Activated CD8-positive, alpha-beta T cell treated with anti-CD3 and anti-CD28 coated beads for 36 hours (primary cell): ENCODE measurements at regions not wholly inside any gene's neighbourhood (a gene's known extent, or its start where the extent isn't known, plus 50 kb on each side); places are given as distances from the start of the nearest gene placed in this dataset.

Experiments used
- ATAC-seq: fragments of 200-7000 bp; cut with Tn5 transposase; one replicate; pipeline ENCODE4 v1.10.0; 2021; ENCODE audit warnings: mild to moderate bottlenecking, moderate library complexity
- CTCF ChIA-PET: fragments of 350-600 bp; sonication (Branson Sonifier 250); formaldehyde crosslinking; loops from one replicate; lab custom pipeline; 2021; ENCODE audit warnings: antibody characterized with exemption; lab: Charles Lee
- POLR2A ChIA-PET: fragments of 350-600 bp; sonication (Branson Sonifier 250); formaldehyde crosslinking; loops from one replicate; lab custom pipeline; 2021; ENCODE audit warnings: antibody characterized with exemption; lab: Charles Lee
- DNase-seq: peaks from one replicate; pipeline ENCODE4 v3.0.0-alpha.2; 2020
- H3K27ac Mint-ChIP-seq: one replicate; pipeline ENCODE4 v1.8.0; 2021; ENCODE audit warnings: mild to moderate bottlenecking, mixed read lengths
- H3K27me3 Mint-ChIP-seq: one replicate; pipeline ENCODE4 v1.8.0; 2021; ENCODE audit warnings: mixed read lengths
- H3K36me3 Mint-ChIP-seq: one replicate; pipeline ENCODE4 v1.8.0; 2021; ENCODE audit warnings: low read depth, mixed read lengths
- H3K4me1 Mint-ChIP-seq: one replicate; pipeline ENCODE4 v1.8.0; 2021; ENCODE audit warnings: low read depth, mixed read lengths
- H3K4me3 Mint-ChIP-seq: one replicate; pipeline ENCODE4 v1.8.0; 2021; ENCODE audit warnings: mild to moderate bottlenecking, moderate library complexity, mixed read lengths
- H3K9me3 Mint-ChIP-seq: one replicate; pipeline ENCODE4 v1.8.0; 2021; ENCODE audit warnings: mixed read lengths
- intact Hi-C: fragments of 100-400 bp; cut with micrococcal nuclease; formaldehyde crosslinking; loops from one replicate; pipeline ENCODE4 v1.10.0; 2022
- TF ChIP-seq, protein P1 (sequence below): fragments of 200-600 bp; IDR thresholded peaks from one replicate; pipeline ENCODE4 v1.8.0; 2022; ENCODE audit warnings: antibody characterized with exemption, mild to moderate bottlenecking

DNA sequence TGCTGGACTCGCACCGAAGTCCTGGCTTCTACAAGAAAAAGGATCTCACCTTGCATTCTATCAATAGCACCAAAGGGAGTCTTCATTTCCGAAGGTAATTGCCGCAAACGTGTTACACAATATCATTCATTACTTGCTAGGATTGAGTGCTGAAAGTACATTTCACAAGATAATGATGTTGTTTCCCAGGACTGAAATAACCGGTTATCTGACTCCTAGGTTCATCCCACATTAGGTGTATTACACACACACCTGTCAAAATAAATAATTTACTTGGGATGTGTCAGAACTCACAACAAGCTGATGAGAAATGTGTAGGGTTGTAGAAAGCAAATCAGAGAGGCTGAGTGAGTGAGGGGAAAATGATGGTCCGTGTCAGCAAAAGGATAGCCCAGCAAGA lies 219.4 kb upstream of the RHOBTB1 start:
- no peaks in the 10 kb centered on the region for H3K4me1 Mint-ChIP-seq
- peaks cover 2% of the 10 kb centered on the region for H3K9me3 Mint-ChIP-seq
- intact Hi-C loops = no loop called here
- no peak overlapping the region for H3K27ac Mint-ChIP-seq
- H3K4me3 Mint-ChIP-seq = no peak overlapping the region
- no peaks in the 10 kb centered on the region for H3K36me3 Mint-ChIP-seq
- ChIA-PET CTCF (no interaction called here), POLR2A (no interaction called here)
- DNase-seq (no peak), ATAC-seq (no peak)
- TF ChIP-seq, protein P1, sequence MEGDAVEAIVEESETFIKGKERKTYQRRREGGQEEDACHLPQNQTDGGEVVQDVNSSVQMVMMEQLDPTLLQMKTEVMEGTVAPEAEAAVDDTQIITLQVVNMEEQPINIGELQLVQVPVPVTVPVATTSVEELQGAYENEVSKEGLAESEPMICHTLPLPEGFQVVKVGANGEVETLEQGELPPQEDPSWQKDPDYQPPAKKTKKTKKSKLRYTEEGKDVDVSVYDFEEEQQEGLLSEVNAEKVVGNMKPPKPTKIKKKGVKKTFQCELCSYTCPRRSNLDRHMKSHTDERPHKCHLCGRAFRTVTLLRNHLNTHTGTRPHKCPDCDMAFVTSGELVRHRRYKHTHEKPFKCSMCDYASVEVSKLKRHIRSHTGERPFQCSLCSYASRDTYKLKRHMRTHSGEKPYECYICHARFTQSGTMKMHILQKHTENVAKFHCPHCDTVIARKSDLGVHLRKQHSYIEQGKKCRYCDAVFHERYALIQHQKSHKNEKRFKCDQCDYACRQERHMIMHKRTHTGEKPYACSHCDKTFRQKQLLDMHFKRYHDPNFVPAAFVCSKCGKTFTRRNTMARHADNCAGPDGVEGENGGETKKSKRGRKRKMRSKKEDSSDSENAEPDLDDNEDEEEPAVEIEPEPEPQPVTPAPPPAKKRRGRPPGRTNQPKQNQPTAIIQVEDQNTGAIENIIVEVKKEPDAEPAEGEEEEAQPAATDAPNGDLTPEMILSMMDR = no peak
- H3K27me3 Mint-ChIP-seq = no peaks in the 10 kb centered on the region

DNA sequence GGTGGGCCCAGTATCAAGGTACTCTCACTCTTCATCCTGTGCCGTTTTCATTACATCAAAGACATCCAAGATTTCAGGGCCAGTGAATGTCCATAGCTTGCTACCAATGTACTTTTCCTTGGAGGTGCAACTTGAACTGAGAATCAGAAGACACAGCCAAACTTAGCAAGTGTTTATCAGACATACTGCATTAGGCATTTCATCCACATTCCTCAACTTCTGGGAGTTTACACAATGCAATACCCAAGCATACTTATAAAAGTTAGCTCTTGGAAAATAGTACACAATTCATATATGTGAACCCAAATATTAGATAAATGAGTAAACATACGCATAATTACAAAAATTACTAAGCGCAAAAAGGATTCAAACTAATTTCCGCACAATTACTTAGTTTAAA lies 216.3 kb upstream of the RHOBTB1 start:
- H3K36me3 Mint-ChIP-seq = no peaks in the 10 kb centered on the region
- no peak overlapping the region for H3K4me3 Mint-ChIP-seq
- TF ChIP-seq, protein P1 = no peak
- no peaks in the 10 kb centered on the region for H3K4me1 Mint-ChIP-seq
- no peaks in the 10 kb centered on the region for H3K27me3 Mint-ChIP-seq
- POLR2A ChIA-PET = no interaction called here
- H3K27ac Mint-ChIP-seq = no peak overlapping the region
- no peak for DNase-seq
- no peaks in the 10 kb centered on the region for H3K9me3 Mint-ChIP-seq
- CTCF ChIA-PET = no interaction called here
- no peak for ATAC-seq
- intact Hi-C loops = no loop called here

DNA sequence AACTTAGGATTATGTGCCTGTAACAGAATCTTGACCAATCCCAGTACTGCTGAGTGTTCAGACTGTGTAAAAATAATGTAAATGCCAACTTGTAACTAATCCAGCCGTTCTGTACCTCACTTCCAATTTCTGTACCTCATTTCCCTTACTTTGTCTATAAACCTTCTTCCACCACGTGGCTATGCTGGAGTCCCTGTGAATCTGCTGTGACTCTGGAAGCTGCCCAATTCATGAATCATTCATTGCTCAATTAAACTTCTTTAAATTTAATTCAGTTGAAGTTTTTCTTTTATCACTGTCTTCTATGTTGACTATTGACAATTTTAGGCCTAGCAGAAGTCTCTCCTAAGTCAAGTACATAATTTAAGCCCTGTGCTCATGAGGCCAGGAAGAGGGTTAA lies 215.3 kb upstream of the RHOBTB1 start:
- no peak overlapping the region for H3K4me3 Mint-ChIP-seq
- ChIA-PET POLR2A (no interaction called here), CTCF (no interaction called here)
- TF ChIP-seq, protein P1 = no peak
- intact Hi-C loops = loop anchor here (10.0 kb wide), 1 partner anchor 126 kb away; no protein-coding TSS in a partner anchor
- H3K9me3 Mint-ChIP-seq = no peaks in the 10 kb centered on the region
- H3K4me1 Mint-ChIP-seq = no peaks in the 10 kb centered on the region
- ATAC-seq (no peak), DNase-seq (no peak)
- H3K36me3 Mint-ChIP-seq = no peaks in the 10 kb centered on the region
- H3K27ac Mint-ChIP-seq = no peak overlapping the region
- no peaks in the 10 kb centered on the region for H3K27me3 Mint-ChIP-seq

DNA sequence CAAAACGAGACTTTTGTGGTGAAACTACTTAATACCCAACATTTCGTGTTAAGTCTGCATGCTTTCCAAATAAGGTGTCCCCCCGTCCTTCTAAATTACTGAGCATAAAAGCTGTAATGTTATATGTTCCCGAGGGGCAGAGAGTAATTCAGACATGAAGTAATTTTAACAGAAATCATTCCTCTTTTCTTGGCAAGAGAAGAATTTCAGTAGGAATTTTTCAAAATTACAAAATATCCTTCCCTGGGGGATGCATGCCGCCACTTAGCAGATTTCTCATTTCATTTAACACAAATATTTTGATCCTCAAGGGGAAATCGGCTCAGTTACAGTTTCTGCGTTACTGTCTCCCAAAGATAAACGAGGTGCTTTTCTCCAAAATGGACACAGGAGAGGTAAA lies 213.2 kb upstream of the RHOBTB1 start:
- Mint-ChIP-seq H3K27ac (no peak overlapping the region), H3K4me3 (no peak overlapping the region), H3K36me3 (no peaks in the 10 kb centered on the region), H3K9me3 (no peaks in the 10 kb centered on the region), H3K4me1 (no peaks in the 10 kb centered on the region), H3K27me3 (peaks cover 3% of the 10 kb centered on the region)
- ChIA-PET POLR2A (no interaction called here), CTCF (no interaction called here)
- TF ChIP-seq, protein P1 = no peak
- ATAC-seq (no peak), DNase-seq (no peak)
- intact Hi-C loops = loop anchor here (10.0 kb wide), 1 partner anchor 128 kb away; no protein-coding TSS in a partner anchor

DNA sequence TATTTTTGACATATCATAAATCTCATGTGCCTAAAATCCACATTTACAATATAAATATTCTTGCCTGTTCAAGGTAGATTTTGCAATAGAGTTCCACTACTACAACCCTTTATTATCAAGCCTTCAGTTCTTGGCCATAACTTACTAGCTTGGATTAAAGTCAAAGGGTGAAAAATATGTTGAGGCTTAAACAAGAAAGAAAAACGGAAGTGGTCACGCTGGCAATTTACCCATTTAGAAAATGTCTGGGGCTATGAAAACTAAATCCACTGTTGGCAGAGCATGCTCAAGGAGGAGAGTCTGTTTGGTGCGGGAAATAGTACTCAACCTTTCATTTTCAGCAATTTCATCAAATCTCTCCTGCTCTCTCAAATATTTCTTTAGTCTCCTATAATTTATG lies 209.8 kb upstream of the RHOBTB1 start:
- H3K9me3 Mint-ChIP-seq = no peaks in the 10 kb centered on the region
- TF ChIP-seq, protein P1 = no peak
- peaks cover 3% of the 10 kb centered on the region for H3K27me3 Mint-ChIP-seq
- H3K36me3 Mint-ChIP-seq = no peaks in the 10 kb centered on the region
- no peak for ATAC-seq
- intact Hi-C loops = loop anchor here (10.0 kb wide), 1 partner anchor 131 kb away; no protein-coding TSS in a partner anchor
- no peak overlapping the region for H3K27ac Mint-ChIP-seq
- ChIA-PET POLR2A (no interaction called here), CTCF (interaction anchor here (1.0 kb wide), 1 partner anchor 13 kb away, joined by 3 read pairs; no protein-coding TSS in a partner anchor)
- DNase-seq = no peak
- no peaks in the 10 kb centered on the region for H3K4me1 Mint-ChIP-seq
- H3K4me3 Mint-ChIP-seq = no peak overlapping the region
